IPS-15b (cell line): ENCODE measurements at regions not wholly inside any gene's neighbourhood (a gene's known extent, or its start where the extent isn't known, plus 50 kb on each side); places are given as distances from the start of the nearest gene placed in this dataset.

Experiments
- H3K27me3 ChIP-seq: one replicate; pipeline ENCODE4 v1.6.1; 2013; ENCODE audit warnings: low read length; ENCODE audit not compliant: control insufficient read depth, insufficient read depth
- H3K36me3 ChIP-seq: one replicate; pipeline ENCODE4 v1.6.1; 2013; ENCODE audit warnings: low read length; ENCODE audit not compliant: control insufficient read depth, insufficient read depth
- H3K4me1 ChIP-seq: one replicate; pipeline ENCODE4 v1.6.1; 2013; ENCODE audit warnings: mild to moderate bottlenecking, low read length; ENCODE audit not compliant: control insufficient read depth, insufficient read depth
- H3K4me3 ChIP-seq: one replicate; pipeline ENCODE4 v1.5.1; 2013; ENCODE audit warnings: low read depth, low read length
- H3K9ac ChIP-seq: one replicate; pipeline ENCODE4 v1.6.1; 2013; ENCODE audit warnings: low read depth, mild to moderate bottlenecking, low read length
- H3K9me3 ChIP-seq: one replicate; pipeline ENCODE4 v1.6.1; 2013; ENCODE audit warnings: mild to moderate bottlenecking, low read length; ENCODE audit not compliant: control insufficient read depth, insufficient read depth

- Histone ChIP-seq H3K4me3 (no peak overlapping the region), H3K9ac (no peak overlapping the region), H3K36me3 (no peaks in the 10 kb centered on the region), H3K4me1 (peaks cover 3% of the 10 kb centered on the region), H3K9me3 (no peaks in the 10 kb centered on the region), H3K27me3 (no peaks in the 10 kb centered on the region)
These were observed 83.1 kb upstream of the GLRA1 start for GRCh38 chr5:152007653-152008335.

GRCh38 chr5:152004095-152004494, 79.4 kb upstream of the GLRA1 start:
- Histone ChIP-seq H3K4me3 (no peak overlapping the region), H3K9me3 (no peaks in the 10 kb centered on the region), H3K36me3 (no peaks in the 10 kb centered on the region), H3K27me3 (no peaks in the 10 kb centered on the region), H3K9ac (no peak overlapping the region), H3K4me1 (peaks cover 3% of the 10 kb centered on the region)
